ENCODE measurements at regions not wholly inside any gene's neighbourhood (a gene's known extent, or its start where the extent isn't known, plus 50 kb on each side); places are given as distances from the start of the nearest gene placed in this dataset.

- Histone ChIP-seq H3K9me3 (peaks cover 0 to 2% of the 10 kb centered on the region in 2 donors), H3K4me1 (ENCODE audit: insufficient read depth) (no peaks in the 10 kb centered on the region), H3K27me3 (no peaks in the 10 kb centered on the region), H3K4me3 (no peak overlapping the region), H3K36me3 (no peaks in the 10 kb centered on the region), H3K27ac (no peak overlapping the region)
- no peak for TF ChIP-seq CTCF (IDR thresholded peaks at IDR 0.05)
- no peak for TF ChIP-seq POLR2A (IDR thresholded peaks at IDR 0.05)
- no peak for TF ChIP-seq EP300 (IDR thresholded peaks at IDR 0.05)
- WGBS, 3 donors: 81 to 86% (median 83%) methylated on average over 9 to 10 of the region's 10 CpGs
- no peak for DNase-seq
- intact Hi-C loops (cut with DNase I): no loop called here
These were observed 195.5 kb upstream of the CCL2 start for GRCh38 chr17:34059423-34060220.

- DNase-seq: no peak
- Histone ChIP-seq H3K27me3 (no peaks in the 10 kb centered on the region), H3K36me3 (no peaks in the 10 kb centered on the region), H3K4me3 (no peak overlapping the region), H3K27ac (no peak overlapping the region), H3K9me3 (no peaks in the 10 kb centered on the region), H3K4me1 (ENCODE audit: insufficient read depth) (no peaks in the 10 kb centered on the region)
- WGBS, 3 donors: 63 to 78% (median 66%) methylated on average over 3 of the region's 3 CpGs
- intact Hi-C loops (cut with DNase I): no loop called here
- TF ChIP-seq POLR2A (IDR thresholded peaks at IDR 0.05) (no peak), EP300 (IDR thresholded peaks at IDR 0.05) (no peak), CTCF (IDR thresholded peaks at IDR 0.05) (no peak)
These were observed 188.6 kb upstream of the CCL2 start for GRCh38 chr17:34066528-34066927.

GRCh38 chr17:34067011-34067410 is 188.1 kb upstream of the CCL2 start:
- TF ChIP-seq EP300 (IDR thresholded peaks at IDR 0.05) (no peak), CTCF (IDR thresholded peaks at IDR 0.05) (no peak), POLR2A (IDR thresholded peaks at IDR 0.05) (no peak)
- H3K9me3 ChIP-seq: no peaks in the 10 kb centered on the region
- no peak overlapping the region for H3K4me3 ChIP-seq
- no peak overlapping the region for H3K27ac ChIP-seq
- H3K27me3 ChIP-seq: no peaks in the 10 kb centered on the region
- 84 to 94% (median 94%) methylated on average over 2 of the region's 2 CpGs for WGBS, 3 donors
- no peaks in the 10 kb centered on the region for H3K4me1 ChIP-seq (ENCODE audit: insufficient read depth)
- H3K36me3 ChIP-seq: no peaks in the 10 kb centered on the region
- DNase-seq: no peak
- intact Hi-C loops (cut with DNase I): no loop called here

- Histone ChIP-seq H3K9me3 (no peaks in the 10 kb centered on the region), H3K27ac (no peak overlapping the region), H3K4me3 (no peak overlapping the region), H3K27me3 (no peaks in the 10 kb centered on the region), H3K4me1 (ENCODE audit: insufficient read depth) (no peaks in the 10 kb centered on the region), H3K36me3 (no peaks in the 10 kb centered on the region)
- intact Hi-C loops (cut with DNase I): no loop called here
- 72 to 90% (median 79%) methylated on average over 1 of the region's 1 CpG for WGBS, 3 donors
- no peak for DNase-seq
- TF ChIP-seq POLR2A (IDR thresholded peaks at IDR 0.05) (no peak), CTCF (IDR thresholded peaks at IDR 0.05) (no peak), EP300 (IDR thresholded peaks at IDR 0.05) (no peak)
These were observed 186.5 kb upstream of the CCL2 start for GRCh38 chr17:34068571-34068970.
